ENCODE measurements at regions not wholly inside any gene's neighbourhood (a gene's known extent, or its start where the extent isn't known, plus 50 kb on each side); places are given as distances from the start of the nearest gene placed in this dataset.

DNA sequence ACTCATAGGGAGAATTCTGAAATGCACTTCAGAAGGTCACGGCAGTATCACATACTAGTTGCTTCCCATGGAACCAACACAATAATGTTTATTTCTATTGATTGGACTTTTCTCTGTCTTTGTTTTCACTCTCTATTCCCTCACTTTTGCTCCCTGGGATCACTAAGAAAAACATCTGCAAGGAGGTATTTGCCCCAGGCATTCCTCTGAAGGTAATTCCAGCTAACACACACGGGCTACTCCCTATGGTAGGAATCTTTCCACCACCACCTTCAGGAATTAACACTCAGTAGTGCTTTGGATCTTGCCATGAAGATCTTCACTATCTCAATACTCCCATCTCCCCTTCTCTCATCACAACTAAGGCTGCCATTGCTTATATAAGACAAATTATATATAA is 353.3 kb downstream of the DSC3 start:
- no peak overlapping the region for H3K27ac ChIP-seq (ENCODE audit: control insufficient read depth, insufficient read depth, low read length)
- DNase-seq (ENCODE audit: low read depth, low spot score): no peak
- dilution Hi-C loops (cut with MboI; ENCODE audit: extremely low pct_ligation_motif_present, low sequenced_read_pairs): no loop called here

DNA sequence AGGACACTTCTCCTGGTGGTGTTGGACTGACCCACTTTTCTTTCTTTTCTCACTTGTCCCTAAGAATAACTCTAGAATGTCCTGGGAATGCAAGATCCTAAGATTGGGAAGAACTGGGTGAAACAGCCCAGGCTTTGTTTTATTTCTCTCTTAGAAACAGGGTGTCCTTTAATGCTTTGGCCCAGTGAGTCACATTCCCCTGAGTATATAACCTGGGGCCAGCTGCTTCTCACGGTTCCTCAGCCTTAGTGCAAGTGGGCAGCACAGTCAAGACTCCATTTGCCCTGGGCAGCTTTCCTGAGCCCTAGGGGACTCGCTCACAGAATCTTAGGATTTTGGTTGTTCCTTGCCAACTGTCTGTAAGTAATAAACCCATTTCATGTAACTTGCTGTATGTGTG is 355.0 kb downstream of the DSC3 start:
- FAIRE-seq: no peak
- no peaks in the 10 kb centered on the region for H3K9me1 ChIP-seq (ENCODE audit: control insufficient read depth, extremely low read depth, insufficient read depth, low read length)

More for the DNA sequence above, 353.3 kb downstream of the DSC3 start:
- Histone ChIP-seq H3K27me3 (ENCODE audit: control insufficient read depth, extremely low read depth, insufficient read depth, low read length) (no peaks in the 10 kb centered on the region), H3K9me3 (ENCODE audit: control insufficient read depth, low read depth, low read length) (no peaks in the 10 kb centered on the region), H3K4me2 (ENCODE audit: control insufficient read depth, extremely low read depth, insufficient read depth, low read depth, low read length) (no peak overlapping the region), H3K79me2 (ENCODE audit: control insufficient read depth, insufficient read depth, low read length) (no peaks in the 10 kb centered on the region), H4K20me1 (ENCODE audit: control insufficient read depth, extremely low read depth, insufficient read depth, low read length) (no peaks in the 10 kb centered on the region), H3K4me1 (ENCODE audit: control insufficient read depth, extremely low read depth, insufficient read depth, low read length) (no peaks in the 10 kb centered on the region), H2AFZ (ENCODE audit: control insufficient read depth, low read length) (no peak overlapping the region), H3K4me3 (ENCODE audit: control insufficient read depth in 2 of 3, extremely low read depth in 1 of 3, insufficient read depth in 2 of 3, low read depth in 1 of 3, low read length in 3 of 3) (no peak overlapping the region), H3K9me1 (ENCODE audit: control insufficient read depth, extremely low read depth, insufficient read depth, low read length) (no peaks in the 10 kb centered on the region), H3K9ac (ENCODE audit: control insufficient read depth, extremely low read depth, insufficient read depth, low read length) (no peak overlapping the region), H3K36me3 (ENCODE audit: control insufficient read depth in 2 of 2, extremely low read depth in 1 of 2, insufficient read depth in 2 of 2, low read length in 2 of 2) (no peaks in the 10 kb centered on the region)
- FAIRE-seq: no peak
- TF ChIP-seq EZH2 (IDR thresholded peaks at IDR 0.05; ENCODE audit: low read length): no peak
- TF ChIP-seq, protein P1, sequence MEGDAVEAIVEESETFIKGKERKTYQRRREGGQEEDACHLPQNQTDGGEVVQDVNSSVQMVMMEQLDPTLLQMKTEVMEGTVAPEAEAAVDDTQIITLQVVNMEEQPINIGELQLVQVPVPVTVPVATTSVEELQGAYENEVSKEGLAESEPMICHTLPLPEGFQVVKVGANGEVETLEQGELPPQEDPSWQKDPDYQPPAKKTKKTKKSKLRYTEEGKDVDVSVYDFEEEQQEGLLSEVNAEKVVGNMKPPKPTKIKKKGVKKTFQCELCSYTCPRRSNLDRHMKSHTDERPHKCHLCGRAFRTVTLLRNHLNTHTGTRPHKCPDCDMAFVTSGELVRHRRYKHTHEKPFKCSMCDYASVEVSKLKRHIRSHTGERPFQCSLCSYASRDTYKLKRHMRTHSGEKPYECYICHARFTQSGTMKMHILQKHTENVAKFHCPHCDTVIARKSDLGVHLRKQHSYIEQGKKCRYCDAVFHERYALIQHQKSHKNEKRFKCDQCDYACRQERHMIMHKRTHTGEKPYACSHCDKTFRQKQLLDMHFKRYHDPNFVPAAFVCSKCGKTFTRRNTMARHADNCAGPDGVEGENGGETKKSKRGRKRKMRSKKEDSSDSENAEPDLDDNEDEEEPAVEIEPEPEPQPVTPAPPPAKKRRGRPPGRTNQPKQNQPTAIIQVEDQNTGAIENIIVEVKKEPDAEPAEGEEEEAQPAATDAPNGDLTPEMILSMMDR (optimal IDR thresholded peaks at IDR 0.05 in 1 of 3, IDR thresholded peaks at IDR 0.05 in 1 of 3, conservative IDR thresholded peaks at IDR 0.05 in 1 of 3; ENCODE audit: extremely low read depth in 1 of 3, insufficient read depth in 2 of 3, low read length in 3 of 3): no peak

More for the DNA sequence above, 355.0 kb downstream of the DSC3 start:
- TF ChIP-seq EZH2 (IDR thresholded peaks at IDR 0.05; ENCODE audit: low read length): no peak
- TF ChIP-seq, protein P1 (optimal IDR thresholded peaks at IDR 0.05 in 1 of 3, IDR thresholded peaks at IDR 0.05 in 1 of 3, conservative IDR thresholded peaks at IDR 0.05 in 1 of 3; ENCODE audit: extremely low read depth in 1 of 3, insufficient read depth in 2 of 3, low read length in 3 of 3): no peak
- H3K27ac ChIP-seq (ENCODE audit: control insufficient read depth, insufficient read depth, low read length): no peak overlapping the region
- H3K79me2 ChIP-seq (ENCODE audit: control insufficient read depth, insufficient read depth, low read length): no peaks in the 10 kb centered on the region
- no peak overlapping the region for H2AFZ ChIP-seq (ENCODE audit: control insufficient read depth, low read length)
- H4K20me1 ChIP-seq (ENCODE audit: control insufficient read depth, extremely low read depth, insufficient read depth, low read length): no peaks in the 10 kb centered on the region
- DNase-seq (ENCODE audit: low read depth, low spot score): no peak
- no peaks in the 10 kb centered on the region for H3K4me1 ChIP-seq (ENCODE audit: control insufficient read depth, extremely low read depth, insufficient read depth, low read length)
- dilution Hi-C loops (cut with MboI; ENCODE audit: extremely low pct_ligation_motif_present, low sequenced_read_pairs): no loop called here
- no peaks in the 10 kb centered on the region for H3K27me3 ChIP-seq (ENCODE audit: control insufficient read depth, extremely low read depth, insufficient read depth, low read length)
- H3K4me2 ChIP-seq (ENCODE audit: control insufficient read depth, extremely low read depth, insufficient read depth, low read depth, low read length): no peak overlapping the region
- no peaks in the 10 kb centered on the region for H3K36me3 ChIP-seq (ENCODE audit: control insufficient read depth in 2 of 2, extremely low read depth in 1 of 2, insufficient read depth in 2 of 2, low read length in 2 of 2)
- no peak overlapping the region for H3K4me3 ChIP-seq (ENCODE audit: control insufficient read depth in 2 of 3, extremely low read depth in 1 of 3, insufficient read depth in 2 of 3, low read depth in 1 of 3, low read length in 3 of 3)
- H3K9ac ChIP-seq (ENCODE audit: control insufficient read depth, extremely low read depth, insufficient read depth, low read length): no peak overlapping the region
- H3K9me3 ChIP-seq (ENCODE audit: control insufficient read depth, low read depth, low read length): no peaks in the 10 kb centered on the region

All from keratinocyte (primary cell).